ENCODE measurements at regions not wholly inside any gene's neighbourhood (a gene's known extent, or its start where the extent isn't known, plus 50 kb on each side); places are given as distances from the start of the nearest gene placed in this dataset.

DNA sequence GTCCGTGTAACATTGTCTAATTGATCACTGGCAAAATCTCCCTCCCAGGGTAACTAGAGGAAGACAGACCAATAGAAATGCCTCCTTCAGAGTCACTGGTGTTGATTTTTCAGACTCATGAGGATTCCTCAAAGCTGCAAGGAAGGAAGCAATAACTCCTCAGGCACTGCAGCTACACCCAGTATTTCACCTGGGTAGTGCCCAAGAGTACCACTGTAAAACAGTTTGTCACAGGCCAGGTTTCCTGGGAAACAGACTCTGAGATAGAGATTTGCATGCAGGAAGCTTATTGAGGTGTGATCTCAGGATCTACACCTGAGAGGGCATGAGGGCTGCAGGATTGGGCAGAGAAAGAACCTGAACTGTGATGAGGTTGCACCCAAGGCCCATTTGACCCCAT, 240.7 kb upstream of the ATP6AP2 start:
- H3K4me3 Mint-ChIP-seq, result no peak overlapping the region
- POLR2A ChIA-PET, result no interaction called here

DNA sequence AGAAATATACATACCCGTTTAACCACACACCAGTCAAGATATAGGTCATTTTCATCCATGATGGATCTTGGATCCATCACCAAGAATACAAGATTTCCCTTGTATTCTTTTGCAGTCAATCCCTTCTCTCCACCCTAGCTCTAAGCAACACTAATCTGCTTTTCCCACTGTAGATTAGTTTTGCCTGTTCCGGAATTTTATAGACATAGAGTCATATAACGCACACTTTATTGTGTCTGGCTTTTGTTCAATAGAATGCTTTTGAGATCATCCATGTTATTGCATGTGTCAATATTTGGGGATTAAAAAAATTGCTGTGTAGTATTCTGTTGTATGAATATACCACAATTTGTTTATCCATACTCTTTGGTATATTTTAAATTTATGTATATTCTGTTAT, 235.6 kb upstream of the BCOR start:
- no peaks in the 10 kb centered on the region for H3K9me3 ChIP-seq (ENCODE audit: control insufficient read depth in 1 of 2, insufficient read depth in 1 of 2, low read length in 2 of 2)
- Mint-ChIP-seq H3K4me1 (ENCODE audit: low read depth) (no peaks in the 10 kb centered on the region), H3K27ac (no peak overlapping the region), H3K9me3 (no peaks in the 10 kb centered on the region), H3K36me3 (ENCODE audit: low read depth) (no peaks in the 10 kb centered on the region), H3K4me3 (no peak overlapping the region), H3K27me3 (no peaks in the 10 kb centered on the region)
- no peak overlapping the region for H3K4me3 ChIP-seq (ENCODE audit: low read length)
- H3K27ac ChIP-seq (ENCODE audit: low read depth in 1 of 2, low read length in 2 of 2), result no peak overlapping the region
- CTCF ChIA-PET, result no interaction called here
- ATAC-seq (ENCODE audit: poor library complexity) (no peak), DNase-seq (no peak)
- H3K36me3 ChIP-seq (ENCODE audit: insufficient read depth, low read length), result no peaks in the 10 kb centered on the region
- TF ChIP-seq, protein P1, sequence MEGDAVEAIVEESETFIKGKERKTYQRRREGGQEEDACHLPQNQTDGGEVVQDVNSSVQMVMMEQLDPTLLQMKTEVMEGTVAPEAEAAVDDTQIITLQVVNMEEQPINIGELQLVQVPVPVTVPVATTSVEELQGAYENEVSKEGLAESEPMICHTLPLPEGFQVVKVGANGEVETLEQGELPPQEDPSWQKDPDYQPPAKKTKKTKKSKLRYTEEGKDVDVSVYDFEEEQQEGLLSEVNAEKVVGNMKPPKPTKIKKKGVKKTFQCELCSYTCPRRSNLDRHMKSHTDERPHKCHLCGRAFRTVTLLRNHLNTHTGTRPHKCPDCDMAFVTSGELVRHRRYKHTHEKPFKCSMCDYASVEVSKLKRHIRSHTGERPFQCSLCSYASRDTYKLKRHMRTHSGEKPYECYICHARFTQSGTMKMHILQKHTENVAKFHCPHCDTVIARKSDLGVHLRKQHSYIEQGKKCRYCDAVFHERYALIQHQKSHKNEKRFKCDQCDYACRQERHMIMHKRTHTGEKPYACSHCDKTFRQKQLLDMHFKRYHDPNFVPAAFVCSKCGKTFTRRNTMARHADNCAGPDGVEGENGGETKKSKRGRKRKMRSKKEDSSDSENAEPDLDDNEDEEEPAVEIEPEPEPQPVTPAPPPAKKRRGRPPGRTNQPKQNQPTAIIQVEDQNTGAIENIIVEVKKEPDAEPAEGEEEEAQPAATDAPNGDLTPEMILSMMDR (IDR thresholded peaks at IDR 0.05), result no peak
- POLR2A ChIA-PET, result no interaction called here
- intact Hi-C loops (cut with DNase I, micrococcal nuclease), result no loop called here
- no peaks in the 10 kb centered on the region for H3K4me1 ChIP-seq (ENCODE audit: insufficient read depth, low read length)
- H3K27me3 ChIP-seq (ENCODE audit: control insufficient read depth in 1 of 2, insufficient read depth in 2 of 2, low read length in 2 of 2), result no peaks in the 10 kb centered on the region

More for the DNA sequence above, 240.7 kb upstream of the ATP6AP2 start:
- H3K4me1 Mint-ChIP-seq (ENCODE audit: low read depth), result no peaks in the 10 kb centered on the region
- DNase-seq, result no peak
- Histone ChIP-seq H3K9me3 (ENCODE audit: control insufficient read depth in 1 of 2, insufficient read depth in 1 of 2, low read length in 2 of 2) (peaks cover 0 to 7% of the 10 kb centered on the region in 2 experiments), H3K4me1 (ENCODE audit: insufficient read depth, low read length) (no peaks in the 10 kb centered on the region), H3K27me3 (ENCODE audit: control insufficient read depth in 1 of 2, insufficient read depth in 2 of 2, low read length in 2 of 2) (no peaks in the 10 kb centered on the region), H3K4me3 (ENCODE audit: low read length) (no peak overlapping the region), H3K36me3 (ENCODE audit: insufficient read depth, low read length) (no peaks in the 10 kb centered on the region), H3K27ac (ENCODE audit: low read depth in 1 of 2, low read length in 2 of 2) (no peak overlapping the region)
- no peaks in the 10 kb centered on the region for H3K9me3 Mint-ChIP-seq
- TF ChIP-seq, protein P1 (IDR thresholded peaks at IDR 0.05), result no peak
- intact Hi-C loops (cut with DNase I, micrococcal nuclease), result no loop called here
- CTCF ChIA-PET, result no interaction called here
- no peaks in the 10 kb centered on the region for H3K36me3 Mint-ChIP-seq (ENCODE audit: low read depth)
- H3K27me3 Mint-ChIP-seq, result no peaks in the 10 kb centered on the region
- no peak for ATAC-seq (ENCODE audit: poor library complexity)
- no peak overlapping the region for H3K27ac Mint-ChIP-seq

DNA sequence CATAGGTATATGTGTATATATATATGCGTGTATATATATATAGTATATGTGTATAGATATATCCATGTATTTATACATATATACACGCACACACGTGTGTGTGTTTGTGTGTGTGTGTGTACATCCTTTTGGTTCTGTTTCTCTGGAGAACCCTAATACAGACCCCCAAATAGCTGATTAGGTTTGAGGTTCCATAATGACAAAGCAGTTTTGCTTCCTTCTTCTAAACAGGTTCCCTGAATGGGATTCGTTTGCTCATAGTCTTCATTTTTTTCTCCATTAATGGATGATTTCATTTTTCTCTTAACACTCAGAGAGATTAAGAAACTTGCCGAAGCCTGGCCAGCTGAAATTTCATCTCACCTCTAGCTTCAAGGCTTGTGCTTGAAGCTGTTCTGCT, 234.0 kb upstream of the BCOR start:
- Histone ChIP-seq H3K9me3 (ENCODE audit: control insufficient read depth in 1 of 2, insufficient read depth in 1 of 2, low read length in 2 of 2) (no peaks in the 10 kb centered on the region), H3K4me3 (ENCODE audit: low read length) (no peak overlapping the region), H3K4me1 (ENCODE audit: insufficient read depth, low read length) (no peaks in the 10 kb centered on the region), H3K27me3 (ENCODE audit: control insufficient read depth in 1 of 2, insufficient read depth in 2 of 2, low read length in 2 of 2) (no peaks in the 10 kb centered on the region), H3K36me3 (ENCODE audit: insufficient read depth, low read length) (no peaks in the 10 kb centered on the region), H3K27ac (ENCODE audit: low read depth in 1 of 2, low read length in 2 of 2) (no peak overlapping the region)
- intact Hi-C loops (cut with DNase I, micrococcal nuclease), result no loop called here
- Mint-ChIP-seq H3K4me3 (no peak overlapping the region), H3K9me3 (no peaks in the 10 kb centered on the region), H3K36me3 (ENCODE audit: low read depth) (no peaks in the 10 kb centered on the region), H3K4me1 (ENCODE audit: low read depth) (no peaks in the 10 kb centered on the region), H3K27me3 (no peaks in the 10 kb centered on the region), H3K27ac (no peak overlapping the region)
- TF ChIP-seq, protein P1 (IDR thresholded peaks at IDR 0.05), result no peak
- ChIA-PET CTCF (no interaction called here), POLR2A (no interaction called here)
- ATAC-seq (ENCODE audit: poor library complexity), result no peak
- DNase-seq, result no peak
